Immature natural killer cell (primary cell): ENCODE measurements at regions not wholly inside any gene's neighbourhood (a gene's known extent, or its start where the extent isn't known, plus 50 kb on each side); places are given as distances from the start of the nearest gene placed in this dataset.

Experiments
- DNase-seq, 3 donors: peaks; one replicate each; pipeline ENCODE4 v3.0.0; 2022; ENCODE audit warnings: mixed read lengths in 1 of 3
- H3K27ac Mint-ChIP-seq, 6 donors: one replicate each; pipeline ENCODE4 v1.8.0; 2020; ENCODE audit warnings: mixed read lengths in 6 of 6, mild to moderate bottlenecking in 5 of 6, inconsistent platforms in 4 of 6, moderate library complexity in 3 of 6
- H3K27me3 Mint-ChIP-seq, 3 donors: one replicate each; pipeline ENCODE4 v1.8.0; 2020 to 2021; ENCODE audit warnings: low read depth in 3 of 3, mild to moderate bottlenecking in 3 of 3, mixed read lengths in 3 of 3, moderate library complexity in 3 of 3, inconsistent platforms in 1 of 3
- H3K36me3 Mint-ChIP-seq, 3 donors: one replicate each; pipeline ENCODE4 v1.8.0; 2020; ENCODE audit warnings: mixed read lengths in 3 of 3, inconsistent platforms in 2 of 3, mild to moderate bottlenecking in 2 of 3
- H3K4me1 Mint-ChIP-seq, 2 donors: one replicate each; pipeline ENCODE4 v1.8.0; 2020; ENCODE audit warnings: inconsistent platforms in 2 of 2, mild to moderate bottlenecking in 2 of 2, mixed read lengths in 2 of 2, moderate library complexity in 1 of 2
- H3K4me3 Mint-ChIP-seq, 5 donors: one replicate each; pipeline ENCODE4 v1.8.0; 2020; ENCODE audit warnings: mild to moderate bottlenecking in 5 of 5, mixed read lengths in 5 of 5, inconsistent platforms in 3 of 5, moderate library complexity in 3 of 5
- H3K9me3 Mint-ChIP-seq, 6 donors: one replicate each; pipeline ENCODE4 v1.8.0; 2020; ENCODE audit warnings: mild to moderate bottlenecking in 6 of 6, mixed read lengths in 6 of 6, inconsistent platforms in 4 of 6, moderate library complexity in 3 of 6

- Mint-ChIP-seq H3K36me3 (no peaks in the 10 kb centered on the region), H3K4me1 (no peaks in the 10 kb centered on the region), H3K27ac (no peak overlapping the region), H3K27me3 (no peaks in the 10 kb centered on the region), H3K4me3 (no peak overlapping the region), H3K9me3 (peaks cover 3 to 23% (median 10%) of the 10 kb centered on the region in 6 donors)
- no peak for DNase-seq
Measured at GRCh38 chr9:80555782-80556325, 984.1 kb downstream of the TLE4 start.

- Mint-ChIP-seq H3K4me3 (no peak overlapping the region), H3K9me3 (peaks cover 3 to 23% (median 10%) of the 10 kb centered on the region in 6 donors), H3K27ac (no peak overlapping the region), H3K4me1 (no peaks in the 10 kb centered on the region), H3K36me3 (no peaks in the 10 kb centered on the region), H3K27me3 (no peaks in the 10 kb centered on the region)
- no peak for DNase-seq
Measured at GRCh38 chr9:80554856-80555255, 983.1 kb downstream of the TLE4 start.

DNA sequence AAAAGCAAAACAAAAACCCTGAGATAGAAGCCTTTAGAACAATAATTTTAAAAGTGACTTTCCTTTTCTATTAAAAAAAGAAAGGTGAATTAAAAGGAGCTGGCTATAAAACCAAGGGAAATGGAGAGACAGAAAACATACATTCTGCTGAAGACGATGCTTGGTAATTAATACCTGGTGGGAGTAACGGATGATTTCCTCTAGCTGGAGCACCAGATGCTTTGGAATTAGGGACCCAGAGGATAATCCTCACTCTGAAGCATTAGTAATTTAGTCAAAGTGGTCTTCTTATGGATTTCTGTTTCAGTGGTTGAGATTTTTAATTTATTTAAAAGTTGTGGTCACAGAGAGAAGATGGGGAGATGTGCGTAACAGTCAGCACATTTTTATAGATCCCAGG is 982.5 kb downstream of the TLE4 start:
- no peak for DNase-seq
- Mint-ChIP-seq H3K4me3 (no peak overlapping the region), H3K9me3 (peaks cover 3 to 23% (median 10%) of the 10 kb centered on the region in 6 donors), H3K36me3 (no peaks in the 10 kb centered on the region), H3K27me3 (no peaks in the 10 kb centered on the region), H3K27ac (no peak overlapping the region), H3K4me1 (no peaks in the 10 kb centered on the region)

GRCh38 chr9:80552931-80553330 is 981.2 kb downstream of the TLE4 start:
- no peak overlapping the region for H3K4me3 Mint-ChIP-seq
- H3K27ac Mint-ChIP-seq = no peak overlapping the region

GRCh38 chr9:80550181-80550580 is 978.4 kb downstream of the TLE4 start:
- Mint-ChIP-seq H3K36me3 (no peaks in the 10 kb centered on the region), H3K27ac (no peak overlapping the region), H3K4me3 (no peak overlapping the region), H3K9me3 (peaks cover 2 to 14% (median 5%) of the 10 kb centered on the region in 6 donors), H3K4me1 (no peaks in the 10 kb centered on the region), H3K27me3 (peaks cover 0 to 2% (median 0%) of the 10 kb centered on the region in 3 donors)
- no peak for DNase-seq

More at GRCh38 chr9:80552931-80553330, 981.2 kb downstream of the TLE4 start:
- Mint-ChIP-seq H3K27me3 (peaks cover 0 to 2% (median 0%) of the 10 kb centered on the region in 3 donors), H3K36me3 (no peaks in the 10 kb centered on the region), H3K4me1 (no peaks in the 10 kb centered on the region), H3K9me3 (peaks cover 3 to 28% (median 10%) of the 10 kb centered on the region in 6 donors)
- DNase-seq = no peak

DNA sequence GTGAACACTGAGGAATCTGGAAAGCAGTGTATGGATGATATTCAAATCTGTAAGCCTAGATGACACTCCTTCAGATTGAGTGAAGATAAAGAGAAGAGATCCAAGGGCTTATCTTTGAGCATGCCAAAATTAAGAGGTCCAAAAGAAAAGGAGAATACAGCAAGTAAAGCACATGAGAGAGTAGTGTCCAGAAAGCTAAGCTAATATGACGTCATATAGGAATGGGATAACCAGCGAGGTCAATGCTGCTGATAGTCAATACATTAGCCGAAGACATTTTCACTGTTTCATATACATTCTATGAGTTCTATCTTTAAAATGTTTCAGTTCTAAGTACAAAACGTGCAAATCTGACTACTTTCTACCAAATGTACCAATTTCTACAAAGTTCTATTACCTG is 975.8 kb downstream of the TLE4 start:
- no peaks in the 10 kb centered on the region for H3K36me3 Mint-ChIP-seq
- DNase-seq = no peak
- H3K4me1 Mint-ChIP-seq = no peaks in the 10 kb centered on the region
- no peak overlapping the region for H3K4me3 Mint-ChIP-seq
- H3K27me3 Mint-ChIP-seq = peaks cover 0 to 2% (median 0%) of the 10 kb centered on the region in 3 donors
- H3K27ac Mint-ChIP-seq = no peak overlapping the region
- H3K9me3 Mint-ChIP-seq = peaks cover 0 to 21% (median 4%) of the 10 kb centered on the region in 6 donors

DNA sequence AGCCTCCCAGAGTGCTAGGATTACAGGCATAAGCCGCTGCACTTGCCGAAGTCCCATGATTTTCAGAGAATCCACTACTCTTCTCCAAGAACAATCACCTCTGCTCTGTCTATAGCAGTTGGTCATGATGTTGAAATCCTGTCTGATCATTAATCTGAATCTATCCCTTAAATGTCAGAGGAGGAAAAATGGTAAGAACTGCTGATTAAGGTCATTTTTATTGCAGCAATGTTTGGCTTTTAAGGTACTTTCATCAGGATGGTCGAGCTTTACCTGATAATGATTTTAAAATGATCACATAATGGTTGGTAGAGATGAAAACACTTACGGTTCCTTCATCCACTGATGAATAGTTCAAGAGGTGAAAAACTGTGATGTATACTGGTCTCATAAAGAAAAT is 968.6 kb downstream of the TLE4 start:
- no peak for DNase-seq
- Mint-ChIP-seq H3K4me3 (no peak overlapping the region), H3K27ac (no peak overlapping the region), H3K9me3 (peaks cover 0 to 30% (median 8%) of the 10 kb centered on the region in 6 donors), H3K4me1 (no peaks in the 10 kb centered on the region), H3K36me3 (no peaks in the 10 kb centered on the region), H3K27me3 (no peaks in the 10 kb centered on the region)

GRCh38 chr9:80538976-80539375 is 967.2 kb downstream of the TLE4 start:
- no peak for DNase-seq
- H3K36me3 Mint-ChIP-seq = peaks cover 0 to 4% (median 0%) of the 10 kb centered on the region in 3 donors
- no peaks in the 10 kb centered on the region for H3K4me1 Mint-ChIP-seq
- H3K27me3 Mint-ChIP-seq = no peaks in the 10 kb centered on the region
- H3K9me3 Mint-ChIP-seq = peaks cover 6 to 31% (median 10%) of the 10 kb centered on the region in 6 donors
- no peak overlapping the region for H3K27ac Mint-ChIP-seq
- no peak overlapping the region for H3K4me3 Mint-ChIP-seq

DNA sequence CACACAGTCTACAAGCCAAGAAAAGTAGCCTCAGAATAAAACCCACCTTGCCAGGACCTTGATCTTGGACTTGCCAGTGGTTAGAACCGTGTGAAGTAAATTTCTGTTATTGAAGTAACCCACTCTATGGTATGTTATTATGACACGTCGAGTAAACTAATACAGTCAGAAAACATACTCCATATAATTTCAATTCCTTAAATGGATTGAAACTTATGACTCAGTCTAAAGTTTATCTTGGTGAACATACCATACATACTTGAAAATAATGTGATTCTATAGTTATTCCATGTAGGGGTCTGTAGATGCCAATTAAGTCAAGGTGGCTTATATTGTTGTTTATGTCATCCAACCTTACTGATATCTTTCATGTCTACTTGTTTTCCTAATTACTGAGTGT is 950.7 kb downstream of the TLE4 start:
- Mint-ChIP-seq H3K9me3 (peaks cover 10 to 50% (median 23%) of the 10 kb centered on the region in 6 donors), H3K27ac (no peak overlapping the region), H3K4me3 (no peak overlapping the region), H3K4me1 (no peaks in the 10 kb centered on the region), H3K27me3 (peaks cover 0 to 2% (median 1%) of the 10 kb centered on the region in 3 donors), H3K36me3 (no peaks in the 10 kb centered on the region)
- no peak for DNase-seq

GRCh38 chr9:80521151-80521550 is 949.4 kb downstream of the TLE4 start:
- H3K4me1 Mint-ChIP-seq = no peaks in the 10 kb centered on the region
- H3K36me3 Mint-ChIP-seq = no peaks in the 10 kb centered on the region

DNA sequence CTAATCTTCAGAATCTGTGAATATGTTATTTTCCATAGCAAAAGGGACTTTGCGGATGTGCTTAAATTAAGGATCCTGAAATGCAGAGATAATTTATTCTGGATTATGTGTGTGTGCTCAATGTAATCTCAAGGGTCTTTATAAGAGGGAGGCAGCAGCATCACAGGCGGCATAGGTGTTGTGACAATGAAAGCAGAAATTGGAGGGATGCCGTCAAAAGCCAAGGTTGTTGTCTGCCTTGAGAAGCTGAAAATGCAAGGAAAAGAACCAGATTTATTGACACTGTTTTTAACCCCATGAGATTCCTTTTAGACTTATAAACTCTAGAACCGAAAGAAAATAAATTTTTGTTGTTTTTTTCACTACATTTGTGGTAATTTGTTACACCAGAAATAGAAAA is 948.5 kb downstream of the TLE4 start:
- Mint-ChIP-seq H3K4me3 (no peak overlapping the region), H3K4me1 (no peaks in the 10 kb centered on the region), H3K36me3 (no peaks in the 10 kb centered on the region), H3K27ac (no peak overlapping the region), H3K9me3 (peaks cover 8 to 49% (median 13%) of the 10 kb centered on the region in 6 donors), H3K27me3 (peaks cover 0 to 1% (median 0%) of the 10 kb centered on the region in 3 donors)
- DNase-seq = no peak

More at GRCh38 chr9:80521151-80521550, 949.4 kb downstream of the TLE4 start:
- Mint-ChIP-seq H3K4me3 (no peak overlapping the region), H3K27me3 (peaks cover 0 to 1% (median 0%) of the 10 kb centered on the region in 3 donors), H3K27ac (no peak overlapping the region), H3K9me3 (peaks cover 12 to 50% (median 14%) of the 10 kb centered on the region in 6 donors)
- no peak for DNase-seq

DNA sequence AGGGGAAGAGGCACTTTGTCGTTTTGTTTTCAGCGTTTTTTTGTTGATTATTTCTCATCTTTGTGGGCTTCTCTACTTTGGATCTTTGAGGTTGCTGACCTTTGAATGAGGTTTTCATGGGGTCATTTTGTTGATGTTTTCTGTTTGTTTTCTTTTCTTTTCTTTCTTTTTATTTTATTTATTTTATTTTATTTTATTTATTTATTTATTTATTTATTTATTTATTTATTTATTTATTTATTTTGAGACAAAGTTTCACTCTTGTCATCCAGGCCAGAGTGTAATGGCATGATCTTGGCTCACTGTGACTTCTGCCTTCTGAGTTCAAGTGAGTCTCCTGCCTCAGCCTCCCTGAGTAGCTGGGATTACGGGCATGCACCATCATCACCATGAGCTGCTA is 946.7 kb downstream of the TLE4 start:
- Mint-ChIP-seq H3K4me3 (no peak overlapping the region), H3K27me3 (peaks cover 0 to 3% (median 0%) of the 10 kb centered on the region in 3 donors), H3K9me3 (peaks cover 8 to 44% (median 16%) of the 10 kb centered on the region in 6 donors), H3K36me3 (no peaks in the 10 kb centered on the region), H3K27ac (no peak overlapping the region), H3K4me1 (no peaks in the 10 kb centered on the region)
- no peak for DNase-seq

- Mint-ChIP-seq H3K27ac (no peak overlapping the region), H3K27me3 (peaks cover 0 to 4% (median 0%) of the 10 kb centered on the region in 3 donors), H3K4me3 (no peak overlapping the region), H3K9me3 (peaks cover 5 to 34% (median 15%) of the 10 kb centered on the region in 6 donors), H3K4me1 (no peaks in the 10 kb centered on the region), H3K36me3 (no peaks in the 10 kb centered on the region)
- DNase-seq = no peak
Measured at GRCh38 chr9:80516679-80517078, 944.9 kb downstream of the TLE4 start.

DNA sequence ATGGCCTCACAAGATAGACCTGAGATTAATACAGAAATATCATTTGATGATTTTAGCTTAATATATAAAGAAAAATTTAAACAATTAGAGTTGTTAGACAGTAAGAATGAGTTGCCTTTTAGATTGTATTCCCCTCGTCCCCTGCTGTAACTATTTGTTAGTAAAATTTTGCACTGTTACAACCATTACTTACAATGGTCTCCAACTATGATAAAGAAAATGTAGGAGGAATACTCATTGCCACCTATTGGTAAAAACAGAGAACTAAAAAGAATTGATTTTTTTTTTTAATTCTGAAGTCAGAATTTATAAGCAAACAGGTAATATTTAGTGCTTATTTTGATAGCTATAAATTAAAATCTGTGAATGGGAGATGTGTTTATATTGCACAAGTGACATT is 937.6 kb downstream of the TLE4 start:
- H3K27ac Mint-ChIP-seq = no peak overlapping the region
- H3K9me3 Mint-ChIP-seq = peaks cover 0 to 18% (median under 1%) of the 10 kb centered on the region in 6 donors
- H3K4me1 Mint-ChIP-seq = no peaks in the 10 kb centered on the region
- H3K4me3 Mint-ChIP-seq = no peak overlapping the region
- H3K36me3 Mint-ChIP-seq = no peaks in the 10 kb centered on the region
- peaks cover 0 to 2% (median 1%) of the 10 kb centered on the region in 3 donors for H3K27me3 Mint-ChIP-seq
- DNase-seq = no peak

- peaks cover 0 to 14% (median 0%) of the 10 kb centered on the region in 6 donors for H3K9me3 Mint-ChIP-seq
- no peak overlapping the region for H3K4me3 Mint-ChIP-seq
- H3K4me1 Mint-ChIP-seq = no peaks in the 10 kb centered on the region
- H3K27ac Mint-ChIP-seq = no peak overlapping the region
- DNase-seq = no peak
- H3K27me3 Mint-ChIP-seq = peaks cover 0 to 1% (median 0%) of the 10 kb centered on the region in 3 donors
- H3K36me3 Mint-ChIP-seq = no peaks in the 10 kb centered on the region
Measured at GRCh38 chr9:80507611-80508010, 935.8 kb downstream of the TLE4 start.
